CD4-positive, alpha-beta T cell treated with Interleukin-6 at 100 ng/mL for 8 hours (primary cell): ENCODE measurements at regions not wholly inside any gene's neighbourhood (a gene's known extent, or its start where the extent isn't known, plus 50 kb on each side); places are given as distances from the start of the nearest gene placed in this dataset.

Source experiments
- DNase-seq: peaks from one replicate; pipeline ENCODE4 v3.0.0-alpha.2; 2020; ENCODE audit warnings: mixed read lengths, low spot score

GRCh38 chr10:2728087-2728486 is 339.3 kb upstream of the PFKP start:
- DNase-seq, result no peak

- no peak for DNase-seq
Observed at GRCh38 chr10:2716596-2716995, 350.8 kb upstream of the PFKP start.

GRCh38 chr10:2714597-2714996 is 352.8 kb upstream of the PFKP start:
- DNase-seq, result no peak

GRCh38 chr10:2703953-2704352 is 363.4 kb upstream of the PFKP start:
- DNase-seq, result no peak

- no peak for DNase-seq
Observed at GRCh38 chr10:2701802-2702201, 365.5 kb upstream of the PFKP start.

- DNase-seq, result no peak
Observed at GRCh38 chr10:2700626-2701305, 366.6 kb upstream of the PFKP start.

GRCh38 chr10:2688958-2689357 is 378.4 kb upstream of the PFKP start:
- no peak for DNase-seq

GRCh38 chr10:2686691-2687090 is 380.7 kb upstream of the PFKP start:
- DNase-seq, result no peak

GRCh38 chr10:2682491-2682890 is 384.9 kb upstream of the PFKP start:
- no peak for DNase-seq

GRCh38 chr10:2681891-2682290 is 385.5 kb upstream of the PFKP start:
- no peak for DNase-seq

GRCh38 chr10:2680821-2681220 is 386.5 kb upstream of the PFKP start:
- DNase-seq, result no peak

- DNase-seq, result no peak
Observed at GRCh38 chr10:2679646-2680045, 387.7 kb upstream of the PFKP start.

- DNase-seq, result no peak
Observed at GRCh38 chr10:2676455-2676854, 390.9 kb upstream of the PFKP start.

- no peak for DNase-seq
Observed at GRCh38 chr10:2674451-2674850, 392.9 kb upstream of the PFKP start.

GRCh38 chr10:2670864-2671263 is 396.5 kb upstream of the PFKP start:
- no peak for DNase-seq

GRCh38 chr10:2665772-2666171 is 401.6 kb upstream of the PFKP start:
- no peak for DNase-seq

- DNase-seq, result no peak
Observed at GRCh38 chr10:2660276-2660675, 407.1 kb upstream of the PFKP start.

GRCh38 chr10:2659660-2660209 is 407.6 kb upstream of the PFKP start:
- no peak for DNase-seq

- no peak for DNase-seq
Observed at GRCh38 chr10:2658780-2659179, 408.6 kb upstream of the PFKP start.

GRCh38 chr10:2650328-2650727 is 417.0 kb upstream of the PFKP start:
- DNase-seq, result no peak

GRCh38 chr10:2641028-2641427 is 426.3 kb upstream of the PFKP start:
- DNase-seq, result no peak

GRCh38 chr10:2633630-2634029 is 433.7 kb upstream of the PFKP start:
- no peak for DNase-seq

- no peak for DNase-seq
Observed at GRCh38 chr10:2631557-2632205, 435.7 kb upstream of the PFKP start.

- DNase-seq, result no peak
Observed at GRCh38 chr10:2628705-2629104, 438.6 kb upstream of the PFKP start.
